ENCODE measurements at regions not wholly inside any gene's neighbourhood (a gene's known extent, or its start where the extent isn't known, plus 50 kb on each side); places are given as distances from the start of the nearest gene placed in this dataset.
A peak's percentile ranks its signal among the peaks of the same experiment; 100 is the strongest.

- DNase-seq: no peak
These were observed 121.7 kb upstream of the ZNF366 start for GRCh38 chr5:72628771-72629371.

GRCh38 chr5:72625332-72625731, 118.1 kb upstream of the ZNF366 start:
- TF ChIP-seq CTCF (IDR thresholded peaks at IDR 0.05): no peak
- peaks cover 62% of the 10 kb centered on the region for H3K4me1 Mint-ChIP-seq (ENCODE audit: low read depth)

More at GRCh38 chr5:72628771-72629371, 121.7 kb upstream of the ZNF366 start:
- Mint-ChIP-seq H3K27me3 (ENCODE audit: insufficient read depth) (no peaks in the 10 kb centered on the region), H3K27ac (no peak overlapping the region), H3K4me1 (ENCODE audit: low read depth) (peaks cover 50% of the 10 kb centered on the region), H3K9me3 (no peaks in the 10 kb centered on the region), H3K36me3 (ENCODE audit: low read depth) (no peaks in the 10 kb centered on the region), H3K4me3 (no peak overlapping the region)
- no peak for TF ChIP-seq CTCF (IDR thresholded peaks at IDR 0.05)

GRCh38 chr5:72624641-72625236, 117.5 kb upstream of the ZNF366 start:
- H3K9me3 Mint-ChIP-seq: no peaks in the 10 kb centered on the region
- H3K27ac Mint-ChIP-seq: peak overlapping the region; percentile 78
- DNase-seq: peak; percentile 65
- H3K27me3 Mint-ChIP-seq (ENCODE audit: insufficient read depth): no peaks in the 10 kb centered on the region
- no peak for TF ChIP-seq CTCF (IDR thresholded peaks at IDR 0.05)
- H3K4me3 Mint-ChIP-seq: peak overlapping the region; percentile 81
- peaks cover 66% of the 10 kb centered on the region for H3K4me1 Mint-ChIP-seq (ENCODE audit: low read depth)
- peaks cover 9% of the 10 kb centered on the region; the same call in 1 of the 2 replicates for H3K36me3 Mint-ChIP-seq (ENCODE audit: low read depth)

More at GRCh38 chr5:72625332-72625731, 118.1 kb upstream of the ZNF366 start:
- Mint-ChIP-seq H3K36me3 (ENCODE audit: low read depth) (peaks cover 9% of the 10 kb centered on the region; the same call in 1 of the 2 replicates), H3K4me3 (peak overlapping the region; percentile 81), H3K9me3 (no peaks in the 10 kb centered on the region), H3K27ac (peak overlapping the region; percentile 78), H3K27me3 (ENCODE audit: insufficient read depth) (no peaks in the 10 kb centered on the region)
- DNase-seq: no peak

- Mint-ChIP-seq H3K27me3 (ENCODE audit: insufficient read depth) (no peaks in the 10 kb centered on the region; the same call in 1 of the 2 replicates), H3K4me3 (peak overlapping the region; percentile 81)
These were observed 116.7 kb upstream of the ZNF366 start for GRCh38 chr5:72623936-72624335.

GRCh38 chr5:72623323-72623722, 116.1 kb upstream of the ZNF366 start:
- TF ChIP-seq CTCF (IDR thresholded peaks at IDR 0.05): no peak
- no peaks in the 10 kb centered on the region for H3K9me3 Mint-ChIP-seq
- H3K27ac Mint-ChIP-seq: no peak overlapping the region
- H3K36me3 Mint-ChIP-seq (ENCODE audit: low read depth): peaks cover 9% of the 10 kb centered on the region; the same call in 1 of the 2 replicates
- peaks cover 74% of the 10 kb centered on the region for H3K4me1 Mint-ChIP-seq (ENCODE audit: low read depth)
- peaks cover 1% of the 10 kb centered on the region; the same call in 1 of the 2 replicates for H3K27me3 Mint-ChIP-seq (ENCODE audit: insufficient read depth)
- DNase-seq: no peak
- no peak overlapping the region for H3K4me3 Mint-ChIP-seq

More at GRCh38 chr5:72623936-72624335, 116.7 kb upstream of the ZNF366 start:
- H3K9me3 Mint-ChIP-seq: no peaks in the 10 kb centered on the region
- DNase-seq: no peak
- no peak for TF ChIP-seq CTCF (IDR thresholded peaks at IDR 0.05)
- peaks cover 73% of the 10 kb centered on the region for H3K4me1 Mint-ChIP-seq (ENCODE audit: low read depth)
- peak overlapping the region; percentile 78 for H3K27ac Mint-ChIP-seq
- peaks cover 9% of the 10 kb centered on the region; the same call in 1 of the 2 replicates for H3K36me3 Mint-ChIP-seq (ENCODE audit: low read depth)
